GM23338 (cell line): ENCODE measurements at regions not wholly inside any gene's neighbourhood (a gene's known extent, or its start where the extent isn't known, plus 50 kb on each side); places are given as distances from the start of the nearest gene placed in this dataset.

Experiments used
- CREB1 ChIP-seq: fragments of 250-450 bp; sonication (Bioruptor Pico); IDR thresholded peaks from 2 replicates; pipeline ENCODE4 v1.5.0; 2020; ENCODE audit warnings: low read depth, mild to moderate bottlenecking, moderate library complexity
- CTCF ChIP-seq, 2 experiments: fragments of 200-600 bp in 1 of 2; sonication (generic) in 1 of 2; conservative IDR thresholded peaks; 2 replicates each; pipeline versions ENCODE4 v1.5.1 to v1.6.1; 2016 to 2017; ENCODE audit warnings: antibody characterized with exemption in 2 of 2, low read depth in 2 of 2, mild to moderate bottlenecking in 2 of 2, moderate library complexity in 1 of 2
- ETS1 ChIP-seq: IDR thresholded peaks from 2 replicates; pipeline ENCODE4 v1.6.1; 2016; ENCODE audit warnings: antibody characterized with exemption
- EZH2 ChIP-seq: fragments of 200-600 bp; sonication (generic); IDR thresholded peaks from one replicate; pipeline ENCODE4 v1.8.0; 2017; ENCODE audit warnings: antibody characterized with exemption, mild to moderate bottlenecking, low read depth; ENCODE audit not compliant: unreplicated experiment
- EZH2phosphoT487 ChIP-seq: fragments of 200-600 bp; sonication (generic); IDR thresholded peaks from one replicate; pipeline ENCODE4 v1.8.1; 2018; ENCODE audit warnings: antibody characterized with exemption; ENCODE audit not compliant: unreplicated experiment
- JUNB ChIP-seq: IDR thresholded peaks from one replicate; pipeline ENCODE4 v1.6.1; 2016; ENCODE audit warnings: antibody characterized with exemption; ENCODE audit not compliant: unreplicated experiment
- POLR2AphosphoS5 ChIP-seq: IDR thresholded peaks from 2 replicates; pipeline ENCODE4 v1.6.1; 2016; ENCODE audit warnings: antibody characterized with exemption, low read depth
- REST ChIP-seq: IDR thresholded peaks from one replicate; pipeline ENCODE4 v1.6.1; 2018; ENCODE audit warnings: antibody characterized with exemption; ENCODE audit not compliant: unreplicated experiment
- ZNF114 ChIP-seq: fragments of 250-450 bp; sonication (Bioruptor Pico); IDR thresholded peaks from 2 replicates; pipeline ENCODE4 v1.5.0; 2020; ENCODE audit warnings: mild to moderate bottlenecking, moderate library complexity

- TF ChIP-seq EZH2 (no peak), CTCF (conservative IDR thresholded peaks at IDR 0.05; ENCODE audit: low read depth in 2 of 2) (no peak), EZH2phosphoT487 (no peak), ETS1 (no peak), POLR2AphosphoS5 (peak; percentile 38), REST (no peak), CREB1 (no peak), ZNF114 (CRISPR knock-in tag) (no peak), JUNB (no peak)
Measured at GRCh38 chr11:131253656-131254151, 116.7 kb upstream of the NTM start.
